Progenitor cell of endocrine pancreas (in vitro differentiated cells): ENCODE measurements at regions not wholly inside any gene's neighbourhood (a gene's known extent, or its start where the extent isn't known, plus 50 kb on each side); places are given as distances from the start of the nearest gene placed in this dataset.

ENCODE experiments used
- DNase-seq: peaks from one replicate; pipeline ENCODE4 v3.0.0; 2021; ENCODE audit warnings: low spot score; ENCODE audit not compliant: unreplicated experiment
- H3K27ac Mint-ChIP-seq: 2 replicates; pipeline ENCODE4 v1.8.0; 2021; ENCODE audit warnings: mild to moderate bottlenecking, moderate library complexity, mixed read lengths
- H3K27me3 Mint-ChIP-seq: 2 replicates; pipeline ENCODE4 v1.8.0; 2021; ENCODE audit warnings: mixed read lengths
- H3K36me3 Mint-ChIP-seq: 2 replicates; pipeline ENCODE4 v1.8.0; 2022; ENCODE audit warnings: mixed read lengths; ENCODE audit not compliant: insufficient read depth
- H3K4me1 Mint-ChIP-seq: 2 replicates; pipeline ENCODE4 v1.8.0; 2021; ENCODE audit warnings: low read depth, mixed read lengths
- H3K4me3 Mint-ChIP-seq: 2 replicates; pipeline ENCODE4 v1.8.0; 2021; ENCODE audit warnings: low read depth, mild to moderate bottlenecking, moderate library complexity, mixed read lengths
- H3K9me3 Mint-ChIP-seq: 2 replicates; pipeline ENCODE4 v1.8.0; 2021; ENCODE audit warnings: low read depth, mixed read lengths
- CTCF ChIP-seq: fragments of 200-600 bp; sonication (generic); IDR thresholded peaks from one replicate; pipeline ENCODE4 v1.5.0; 2021; ENCODE audit warnings: antibody characterized with exemption, mild to moderate bottlenecking; ENCODE audit not compliant: unreplicated experiment

GRCh38 chr13:105232439-105232838 lies 1303.0 kb downstream of the EFNB2 start:
- Mint-ChIP-seq H3K27me3 (no peaks in the 10 kb centered on the region), H3K9me3 (peaks cover 9% of the 10 kb centered on the region), H3K27ac (no peak overlapping the region), H3K4me3 (no peak overlapping the region), H3K36me3 (no peaks in the 10 kb centered on the region), H3K4me1 (peaks cover 4% of the 10 kb centered on the region)
- no peak for DNase-seq
- TF ChIP-seq CTCF: no peak

- peaks cover 4% of the 10 kb centered on the region for H3K4me1 Mint-ChIP-seq
- H3K9me3 Mint-ChIP-seq: peaks cover 6% of the 10 kb centered on the region
- no peak overlapping the region for H3K27ac Mint-ChIP-seq
- DNase-seq: no peak
- H3K4me3 Mint-ChIP-seq: no peak overlapping the region
- no peaks in the 10 kb centered on the region for H3K27me3 Mint-ChIP-seq
- no peaks in the 10 kb centered on the region for H3K36me3 Mint-ChIP-seq
- TF ChIP-seq CTCF: no peak
Observed at GRCh38 chr13:105232006-105232405, 1303.5 kb downstream of the EFNB2 start.

- H3K27me3 Mint-ChIP-seq: no peaks in the 10 kb centered on the region
- H3K36me3 Mint-ChIP-seq: no peaks in the 10 kb centered on the region
- H3K4me3 Mint-ChIP-seq: no peak overlapping the region
- H3K9me3 Mint-ChIP-seq: peaks cover 5% of the 10 kb centered on the region
- no peak for DNase-seq
- H3K27ac Mint-ChIP-seq: no peak overlapping the region
- peaks cover 4% of the 10 kb centered on the region for H3K4me1 Mint-ChIP-seq
- TF ChIP-seq CTCF: no peak
Observed at GRCh38 chr13:105231579-105231978, 1303.9 kb downstream of the EFNB2 start.

GRCh38 chr13:105220881-105221280 lies 1314.6 kb downstream of the EFNB2 start:
- DNase-seq: no peak
- Mint-ChIP-seq H3K36me3 (no peaks in the 10 kb centered on the region), H3K4me3 (no peak overlapping the region), H3K9me3 (peaks cover 10% of the 10 kb centered on the region), H3K27ac (no peak overlapping the region), H3K4me1 (peaks cover 1% of the 10 kb centered on the region), H3K27me3 (no peaks in the 10 kb centered on the region)
- no peak for TF ChIP-seq CTCF

- no peaks in the 10 kb centered on the region for H3K36me3 Mint-ChIP-seq
- H3K27me3 Mint-ChIP-seq: no peaks in the 10 kb centered on the region
- peaks cover 9% of the 10 kb centered on the region for H3K9me3 Mint-ChIP-seq
Observed at GRCh38 chr13:105220063-105220462, 1315.4 kb downstream of the EFNB2 start.

More at GRCh38 chr13:105220063-105220462, 1315.4 kb downstream of the EFNB2 start:
- peaks cover 1% of the 10 kb centered on the region for H3K4me1 Mint-ChIP-seq
- DNase-seq: no peak
- H3K4me3 Mint-ChIP-seq: no peak overlapping the region
- no peak overlapping the region for H3K27ac Mint-ChIP-seq
- no peak for TF ChIP-seq CTCF
